HG03354 (cell line): ENCODE measurements at regions not wholly inside any gene's neighbourhood (a gene's known extent, or its start where the extent isn't known, plus 50 kb on each side); places are given as distances from the start of the nearest gene placed in this dataset.

ENCODE experiments used
- ATAC-seq: cut with Tn5 transposase; IDR thresholded peaks from one replicate; pipeline ENCODE4 v1.9.1; 2021; ENCODE audit warnings: mild to moderate bottlenecking; ENCODE audit not compliant: unreplicated experiment, poor library complexity, severe bottlenecking

DNA sequence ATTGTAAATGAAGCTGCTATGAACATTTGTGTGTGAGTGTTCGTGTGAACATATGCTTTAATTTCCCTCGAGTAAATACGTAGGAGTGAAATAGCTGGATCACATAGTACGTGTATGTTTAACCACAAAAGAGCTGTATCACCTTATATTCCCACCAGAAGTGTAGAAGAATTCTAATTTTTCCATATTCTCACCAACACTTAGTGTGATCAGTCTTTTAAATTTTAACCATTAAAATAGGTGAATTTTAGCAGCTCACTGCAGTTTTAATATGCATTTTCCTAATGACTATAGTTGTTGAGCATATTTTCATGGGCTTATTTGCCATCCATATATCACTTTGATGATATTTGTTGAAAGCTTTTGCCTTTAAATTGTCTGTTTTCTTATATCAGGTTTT lies 741.2 kb downstream of the PTPRU start:
- ATAC-seq: no peak

DNA sequence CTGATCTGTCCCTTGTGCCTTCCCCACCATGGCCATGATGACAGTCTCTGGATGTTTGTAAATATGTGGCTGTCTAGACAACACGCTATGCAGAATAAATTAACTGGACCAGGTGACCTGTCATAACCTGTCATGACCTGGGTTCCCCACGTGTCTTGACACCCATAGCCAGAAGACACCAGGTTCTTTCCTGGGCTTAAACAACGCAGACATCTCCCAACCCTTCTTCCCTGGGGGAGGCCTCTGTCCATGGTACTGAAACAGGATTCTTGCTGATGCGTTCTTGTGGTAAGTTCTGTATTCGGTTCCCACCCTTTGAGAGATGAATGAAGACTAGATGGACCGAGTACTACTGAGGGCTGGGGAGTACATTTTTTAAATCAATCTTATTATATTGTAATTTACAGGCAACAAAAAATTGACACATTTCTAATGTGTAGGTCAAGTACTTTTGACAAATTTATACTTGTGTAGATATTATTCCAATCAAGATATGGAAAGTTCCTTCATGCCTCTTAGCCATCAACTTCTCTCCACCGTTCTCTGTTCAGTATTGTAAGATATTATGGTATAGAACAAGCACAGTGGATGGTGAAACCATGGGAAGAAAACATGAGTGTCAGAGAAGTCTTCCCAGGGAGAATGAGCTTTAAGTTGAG lies 738.8 kb downstream of the PTPRU start:
- ATAC-seq: no peak

DNA sequence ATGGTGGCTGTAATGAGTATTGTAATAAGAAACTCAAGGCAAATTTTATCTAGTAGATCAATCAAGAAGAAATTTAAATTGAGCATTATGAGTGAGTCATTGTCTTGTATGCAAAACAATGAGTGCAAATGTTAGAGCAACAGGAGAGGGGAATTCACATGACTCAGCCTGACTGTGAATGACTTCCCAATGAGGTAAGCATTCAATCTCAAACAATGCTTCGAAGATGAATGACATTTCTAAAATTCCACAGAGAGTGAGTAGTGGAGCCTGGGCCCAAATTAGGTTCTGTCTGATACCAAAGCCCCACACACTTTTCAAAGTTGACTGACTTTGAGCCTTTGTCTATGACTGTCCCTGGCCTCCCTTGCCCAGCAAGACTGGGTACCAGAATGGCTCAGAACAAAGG lies 738.0 kb downstream of the PTPRU start:
- ATAC-seq: no peak

DNA sequence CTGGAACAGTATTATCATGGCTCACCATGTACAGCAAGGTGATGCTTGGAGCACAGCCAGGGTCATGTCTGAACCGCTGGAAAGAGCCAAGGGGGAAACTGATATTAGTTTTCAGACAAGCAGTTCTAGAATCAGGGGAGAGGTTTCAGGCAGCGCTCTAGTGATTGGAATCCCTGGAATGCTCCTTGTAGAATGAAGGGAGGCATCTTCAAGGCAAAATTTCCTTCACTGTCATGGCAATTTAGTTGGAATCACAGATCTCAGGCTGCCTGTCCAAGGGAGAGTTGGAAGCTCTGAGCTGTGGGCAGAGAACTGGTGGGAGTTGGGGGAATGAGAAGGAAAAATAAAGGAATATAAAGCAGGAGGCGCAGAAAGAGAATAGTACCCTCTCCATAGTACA lies 737.1 kb downstream of the PTPRU start:
- no peak for ATAC-seq

DNA sequence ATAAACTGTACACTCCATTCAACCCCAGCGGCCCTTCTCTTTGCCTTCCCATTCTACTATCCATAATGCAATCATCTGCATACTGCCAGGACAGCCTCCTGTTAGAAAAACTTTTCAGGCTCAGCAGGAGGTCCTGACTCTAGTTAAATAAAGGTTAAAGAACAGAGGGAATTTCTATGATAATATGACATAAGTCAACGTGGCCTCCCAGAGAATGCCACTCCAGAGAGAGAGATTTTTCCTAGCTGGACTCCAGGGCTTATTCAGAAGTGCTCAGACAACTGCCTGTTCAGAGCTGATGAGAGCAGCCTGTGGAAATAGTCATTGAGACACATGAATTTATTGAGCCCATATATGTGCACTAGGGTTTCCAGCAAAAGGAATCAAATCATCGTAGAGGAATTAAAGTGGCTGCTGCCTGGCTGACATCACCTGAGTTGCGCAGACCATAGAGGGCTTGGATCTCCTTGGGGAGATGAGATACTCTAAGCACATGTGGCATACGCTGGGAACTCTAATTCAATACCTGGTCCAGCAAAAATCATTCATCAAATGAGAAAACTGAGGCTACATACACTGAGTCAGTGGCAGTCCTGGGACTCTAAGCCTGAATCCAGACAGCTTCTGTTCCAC lies 736.2 kb downstream of the PTPRU start:
- ATAC-seq: no peak

DNA sequence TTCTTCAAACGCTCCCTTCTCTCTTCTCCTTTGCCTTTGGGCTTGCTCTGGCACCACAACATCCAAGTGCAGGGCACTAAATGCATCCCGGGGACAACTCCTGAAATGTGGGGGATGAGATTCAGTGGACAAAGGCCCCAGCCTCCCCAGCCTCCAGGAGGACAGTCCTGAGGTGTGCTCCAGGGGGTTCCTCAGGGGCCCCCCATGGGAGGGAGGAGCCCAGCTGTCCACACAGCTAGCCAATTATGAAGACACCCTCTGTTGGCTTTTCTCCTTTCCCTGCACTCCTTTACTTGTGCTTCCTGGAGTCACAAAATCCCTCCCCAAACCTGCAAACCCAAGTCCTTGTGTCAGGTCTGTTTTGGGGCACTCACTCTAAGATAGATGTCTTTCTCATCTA lies 735.4 kb downstream of the PTPRU start:
- no peak for ATAC-seq

DNA sequence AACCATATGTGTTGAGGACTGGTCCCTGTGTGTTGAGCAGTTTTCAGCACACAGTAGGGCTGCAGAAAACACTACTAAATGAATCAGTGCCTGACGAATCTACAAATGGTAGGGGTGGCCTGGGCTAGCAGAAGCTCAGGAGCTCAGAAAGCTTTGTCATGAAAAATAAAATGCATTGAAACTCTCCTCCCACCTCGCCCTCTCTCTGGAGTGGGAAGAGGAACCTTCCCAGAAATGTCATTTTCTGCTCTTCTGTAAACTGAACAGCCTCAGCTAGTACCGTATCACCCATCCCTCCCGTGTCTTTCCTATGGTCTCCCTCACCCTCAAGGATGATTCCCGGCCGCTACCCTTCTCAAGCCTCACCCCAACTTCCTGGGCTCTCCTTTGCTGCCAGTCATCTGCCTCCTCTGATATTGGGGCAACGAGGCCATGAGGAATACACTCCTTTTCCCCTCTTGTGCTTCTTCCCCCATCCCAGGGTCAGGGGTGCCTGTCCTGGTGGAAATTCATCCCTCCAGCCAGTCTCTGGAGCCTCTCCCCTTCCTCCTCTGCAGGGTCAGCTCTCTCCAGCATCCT lies 734.5 kb downstream of the PTPRU start:
- no peak for ATAC-seq

DNA sequence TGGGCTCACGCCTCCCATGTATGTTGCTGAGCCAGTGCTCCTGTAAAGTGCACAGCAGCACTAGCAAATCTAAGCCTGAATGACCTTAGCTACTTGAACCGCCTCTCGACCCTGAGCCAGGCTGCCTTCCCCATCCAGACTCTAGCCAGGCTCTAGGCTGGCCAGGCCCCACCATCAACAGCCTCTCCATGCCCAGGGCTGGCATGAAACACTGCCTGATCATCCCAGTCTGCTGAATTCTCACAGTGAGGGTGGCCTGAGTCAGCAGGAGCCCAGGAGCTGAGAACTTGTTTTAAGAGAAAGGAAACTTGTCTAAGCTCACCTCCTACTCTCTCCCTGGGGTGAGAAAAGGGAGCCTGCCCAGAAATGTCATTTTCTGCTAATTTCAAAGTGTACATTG lies 733.3 kb downstream of the PTPRU start:
- ATAC-seq: no peak

DNA sequence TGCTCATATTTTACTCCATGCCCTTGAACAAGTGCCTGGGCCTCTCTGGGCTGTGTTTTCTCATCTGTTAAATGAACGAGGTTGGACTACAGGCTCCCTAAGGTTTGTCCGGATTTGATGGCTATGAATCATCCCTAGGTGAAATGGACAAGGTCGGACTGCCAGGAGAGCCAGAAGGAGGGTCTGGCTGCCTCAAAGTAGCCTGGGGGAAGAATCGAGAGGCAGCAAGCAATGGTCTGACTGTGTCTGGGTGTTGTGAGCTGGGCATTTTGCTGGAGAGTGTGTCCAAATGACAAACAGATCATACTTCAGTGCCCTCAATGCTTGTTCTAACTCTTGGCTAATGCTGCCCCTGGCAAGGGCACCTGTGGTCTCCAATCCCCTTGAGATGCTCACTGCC lies 730.9 kb downstream of the PTPRU start:
- no peak for ATAC-seq

DNA sequence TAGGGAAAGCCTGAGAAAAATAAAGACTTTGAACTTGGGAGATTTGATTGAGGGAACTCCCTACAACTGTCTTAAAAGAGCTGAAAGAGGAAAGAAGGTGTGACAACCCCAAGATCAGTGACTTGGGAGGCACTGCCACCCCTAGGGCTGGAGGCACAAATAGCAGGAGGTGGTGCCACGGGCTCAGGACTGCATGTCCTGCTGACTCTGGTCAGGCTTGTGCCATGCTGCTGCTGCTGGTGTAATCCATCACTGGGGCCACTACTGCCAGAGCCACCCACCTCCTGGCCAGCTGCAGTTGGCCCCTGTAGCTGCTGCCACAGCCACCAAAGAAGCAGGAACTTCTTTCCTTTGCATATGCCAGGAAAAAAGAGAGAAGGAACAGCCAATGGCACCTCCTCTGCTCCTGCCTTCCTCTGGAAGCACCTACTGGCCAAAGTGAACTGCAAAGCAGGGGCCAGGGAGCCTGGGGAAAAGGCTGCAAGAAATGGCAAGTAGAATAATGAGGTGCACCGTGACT lies 730.3 kb downstream of the PTPRU start:
- no peak for ATAC-seq

DNA sequence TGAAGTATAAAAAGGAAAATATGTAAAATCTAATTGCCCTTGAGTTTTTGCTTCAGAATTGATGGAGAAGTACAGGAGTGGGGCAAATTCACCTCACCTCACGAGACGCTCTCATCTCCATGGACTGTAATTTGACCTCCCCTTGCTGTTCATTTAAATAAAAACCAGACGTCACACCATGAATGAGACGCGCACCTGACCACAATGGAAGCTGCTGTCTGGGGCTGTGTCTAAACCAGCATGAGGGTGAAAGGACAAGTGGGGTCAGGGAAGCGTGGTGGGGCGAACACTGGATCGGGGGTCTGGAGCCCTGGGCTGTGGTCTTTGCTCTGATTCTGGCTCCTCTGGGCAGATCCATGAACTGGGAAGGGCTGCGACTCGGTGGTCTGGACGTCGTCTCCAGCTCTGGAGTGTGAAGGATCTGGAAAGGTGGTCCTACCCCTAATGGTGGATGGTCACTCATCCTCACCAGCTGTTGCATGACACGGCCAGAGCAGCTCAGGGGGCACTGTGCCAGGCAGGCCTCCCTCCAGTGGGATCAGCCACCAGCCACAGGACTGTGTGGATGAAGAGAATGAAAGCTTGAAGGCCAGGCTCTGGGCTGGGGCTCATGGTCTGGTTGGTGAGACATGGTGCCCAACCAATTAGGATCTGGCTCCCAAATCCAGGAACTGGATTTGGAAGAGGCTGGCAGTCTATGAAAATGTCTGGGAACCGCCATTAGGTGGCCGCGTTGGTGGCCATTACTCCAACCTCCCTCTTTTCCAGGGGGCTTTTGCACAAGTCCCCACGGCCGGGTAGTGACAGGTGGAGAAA lies 728.6 kb downstream of the PTPRU start:
- no peak for ATAC-seq

DNA sequence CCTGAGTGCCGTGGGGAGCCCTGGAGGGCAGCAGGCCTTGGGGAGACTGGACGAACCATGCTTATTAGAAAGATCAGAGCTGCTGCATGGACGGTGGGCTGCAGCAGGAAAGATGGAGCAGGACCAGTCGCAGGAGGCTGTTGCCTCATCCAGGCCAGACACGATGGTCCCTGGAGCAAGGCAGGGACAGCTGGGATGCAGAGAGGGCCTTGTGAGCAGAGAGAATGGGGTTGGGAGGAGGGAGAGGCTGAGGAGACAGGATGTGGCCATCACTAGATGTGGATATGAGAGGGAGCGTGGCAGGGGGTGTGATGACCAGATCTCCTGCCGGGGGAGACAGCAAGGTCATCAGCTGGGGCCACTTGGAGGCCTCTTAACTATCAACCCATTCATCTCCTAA lies 727.6 kb downstream of the PTPRU start:
- ATAC-seq: no peak

DNA sequence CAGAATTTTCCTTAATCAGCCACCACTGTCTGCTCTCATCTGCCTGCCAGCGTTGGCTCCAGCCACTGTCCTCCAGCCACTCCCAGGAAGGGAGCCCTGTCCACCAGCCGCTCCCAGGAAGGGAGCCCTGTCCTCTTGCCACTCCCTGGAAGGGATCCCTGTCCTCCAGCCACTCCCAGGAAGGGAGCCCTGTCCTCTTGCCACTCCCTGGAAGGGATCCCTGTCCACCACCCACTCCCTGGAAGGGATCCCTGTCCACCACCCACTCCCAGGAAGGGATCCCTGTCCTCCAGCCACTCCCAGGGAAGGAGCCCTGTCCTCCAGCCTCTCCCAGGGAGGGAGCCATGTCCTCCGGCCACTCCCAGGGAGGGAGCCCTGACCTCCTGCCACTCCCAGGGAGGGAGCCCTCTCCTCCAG lies 726.5 kb downstream of the PTPRU start:
- ATAC-seq: no peak

DNA sequence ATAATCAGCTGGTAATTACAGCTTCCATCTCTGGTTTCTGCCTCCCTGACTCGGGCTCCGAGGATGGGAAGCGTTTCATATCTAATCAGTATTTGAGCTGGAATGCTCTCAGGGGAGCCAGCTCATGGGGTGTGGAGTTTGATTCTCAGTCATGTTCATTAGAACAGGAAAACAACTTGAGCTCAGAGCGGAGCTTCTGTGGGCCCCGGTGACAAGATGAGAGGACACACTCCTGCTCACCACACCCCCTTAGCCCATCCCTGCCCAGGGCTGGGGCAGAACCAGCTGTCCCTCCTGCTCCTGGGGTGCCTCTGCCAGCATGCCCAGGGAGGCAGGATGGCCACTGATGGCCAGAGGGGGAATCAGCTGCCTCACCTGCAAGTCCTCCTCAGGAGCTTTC lies 726.0 kb downstream of the PTPRU start:
- no peak for ATAC-seq

DNA sequence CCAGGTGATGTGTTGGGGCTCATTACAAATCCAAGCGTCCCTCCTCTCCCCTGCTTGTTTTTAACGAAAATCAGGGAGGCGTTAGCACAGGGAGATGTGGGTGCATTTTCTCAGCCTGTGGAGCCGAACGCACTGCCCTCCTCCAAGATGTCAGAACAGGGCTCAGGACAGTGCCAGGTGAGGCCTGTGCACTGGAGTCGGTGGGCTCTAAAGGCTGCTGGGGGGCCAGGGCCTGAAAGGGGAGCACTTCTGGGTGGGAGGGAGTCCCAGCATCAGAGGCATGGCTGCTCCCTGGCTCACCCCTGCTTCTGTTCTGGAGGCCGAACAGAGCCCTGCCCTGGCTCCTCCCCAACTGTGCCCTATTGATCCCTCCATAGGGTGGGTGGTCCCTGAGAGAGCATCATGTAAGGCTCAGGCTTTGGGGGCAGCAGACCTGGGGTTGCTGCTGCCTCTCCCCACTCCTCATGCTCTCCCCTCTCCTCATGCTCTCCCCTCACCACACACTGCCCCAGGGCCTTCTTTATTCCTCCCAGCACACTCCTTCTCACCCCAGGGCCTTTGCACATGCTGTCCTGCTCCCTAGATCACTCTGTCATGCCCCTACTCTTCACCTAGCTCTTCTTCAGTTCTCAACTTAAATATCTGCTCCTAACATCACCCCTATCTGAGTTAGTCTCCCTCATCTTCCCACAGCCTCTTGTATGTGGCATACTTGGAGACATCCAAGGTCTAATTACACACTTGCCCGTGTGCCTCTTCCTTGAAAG lies 725.2 kb downstream of the PTPRU start:
- no peak for ATAC-seq

DNA sequence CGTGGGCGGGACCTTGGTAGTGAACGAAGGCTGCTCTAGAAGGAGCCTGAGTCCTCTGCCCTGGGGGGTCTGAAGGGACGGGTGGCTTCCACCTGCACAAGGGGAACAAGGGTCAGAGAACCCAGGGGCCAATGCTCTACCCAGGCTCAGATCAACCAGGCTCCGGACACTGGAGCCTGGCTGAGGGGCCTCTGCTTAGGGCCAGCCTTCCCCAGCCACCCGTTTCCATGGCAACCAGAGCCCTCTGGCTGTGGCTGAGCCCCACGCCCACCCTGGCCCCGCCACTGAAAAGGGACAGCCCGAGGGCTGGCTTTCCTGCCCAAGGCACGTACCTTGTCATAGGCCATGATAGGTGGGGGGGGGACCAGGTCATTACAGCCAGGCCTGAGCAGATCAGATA lies 724.6 kb downstream of the PTPRU start:
- no peak for ATAC-seq

DNA sequence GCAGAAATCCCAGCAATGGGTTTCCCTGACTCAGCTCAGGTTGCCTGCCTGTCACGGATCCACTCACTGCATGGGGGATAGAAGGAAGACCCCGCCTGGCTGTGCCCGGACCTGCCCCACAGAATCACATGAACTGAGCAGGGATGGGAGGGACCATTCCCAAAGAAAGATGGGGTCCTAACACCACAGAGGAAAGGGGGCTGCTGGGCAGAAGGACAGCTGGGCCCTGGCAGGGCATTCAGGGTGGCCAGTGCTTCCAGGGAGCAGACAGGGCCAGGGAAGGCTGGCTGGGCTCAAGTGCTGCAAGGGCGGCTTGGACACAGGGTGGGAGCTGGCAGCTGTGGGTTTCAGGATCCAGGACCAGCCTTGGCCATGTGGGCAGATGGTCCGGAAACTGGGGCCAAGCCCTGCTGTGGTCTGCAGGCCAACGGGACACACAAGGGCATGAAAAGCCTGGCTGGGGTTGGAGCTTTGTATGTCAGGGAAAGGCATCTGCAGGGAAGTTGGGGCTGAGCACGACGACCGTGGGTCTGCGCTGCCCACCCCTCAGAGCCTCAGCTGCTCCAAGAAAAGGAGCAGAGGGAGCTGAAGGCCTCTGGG lies 723.9 kb downstream of the PTPRU start:
- ATAC-seq: no peak

DNA sequence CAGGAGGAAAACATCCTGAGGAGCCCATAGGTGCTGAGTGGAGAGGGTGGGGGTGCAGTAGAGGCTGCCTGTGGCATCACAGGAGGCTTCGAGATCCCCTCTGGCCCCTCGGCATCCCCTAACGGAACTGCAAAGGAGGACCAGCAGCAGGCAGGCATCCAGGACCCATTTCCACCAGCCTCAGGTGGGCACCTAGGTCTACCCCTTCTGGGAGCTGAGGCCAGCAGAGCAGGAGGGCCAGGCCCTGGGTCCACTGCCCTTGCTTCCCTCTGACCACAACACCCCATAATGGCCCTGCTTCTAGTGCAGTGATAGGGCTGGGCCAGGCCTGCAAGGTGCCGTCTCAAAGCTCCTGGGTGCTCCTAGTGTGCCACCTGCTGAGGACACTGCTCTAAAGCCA lies 723.0 kb downstream of the PTPRU start:
- ATAC-seq: no peak

DNA sequence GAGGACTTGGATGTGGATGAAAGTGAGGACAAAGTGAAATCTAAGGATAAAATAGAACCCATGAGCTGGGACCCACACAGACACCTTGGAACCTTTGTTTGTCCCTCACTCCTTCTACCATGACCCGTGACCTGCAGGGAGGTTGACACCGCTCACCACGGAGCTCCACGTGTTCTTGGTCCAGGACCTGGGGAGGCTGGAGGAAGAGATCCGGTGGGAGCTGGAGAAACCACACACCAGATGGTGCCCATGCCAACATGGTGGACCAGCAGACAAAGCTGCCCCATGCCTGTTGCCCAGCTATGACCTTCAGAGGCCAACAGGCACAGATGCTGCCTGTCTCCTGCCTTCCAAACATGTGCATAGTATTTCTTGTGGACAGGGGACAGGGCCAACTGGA lies 721.9 kb downstream of the PTPRU start:
- ATAC-seq: no peak
